ENCODE measurements at regions not wholly inside any gene's neighbourhood (a gene's known extent, or its start where the extent isn't known, plus 50 kb on each side); places are given as distances from the start of the nearest gene placed in this dataset.

DNA sequence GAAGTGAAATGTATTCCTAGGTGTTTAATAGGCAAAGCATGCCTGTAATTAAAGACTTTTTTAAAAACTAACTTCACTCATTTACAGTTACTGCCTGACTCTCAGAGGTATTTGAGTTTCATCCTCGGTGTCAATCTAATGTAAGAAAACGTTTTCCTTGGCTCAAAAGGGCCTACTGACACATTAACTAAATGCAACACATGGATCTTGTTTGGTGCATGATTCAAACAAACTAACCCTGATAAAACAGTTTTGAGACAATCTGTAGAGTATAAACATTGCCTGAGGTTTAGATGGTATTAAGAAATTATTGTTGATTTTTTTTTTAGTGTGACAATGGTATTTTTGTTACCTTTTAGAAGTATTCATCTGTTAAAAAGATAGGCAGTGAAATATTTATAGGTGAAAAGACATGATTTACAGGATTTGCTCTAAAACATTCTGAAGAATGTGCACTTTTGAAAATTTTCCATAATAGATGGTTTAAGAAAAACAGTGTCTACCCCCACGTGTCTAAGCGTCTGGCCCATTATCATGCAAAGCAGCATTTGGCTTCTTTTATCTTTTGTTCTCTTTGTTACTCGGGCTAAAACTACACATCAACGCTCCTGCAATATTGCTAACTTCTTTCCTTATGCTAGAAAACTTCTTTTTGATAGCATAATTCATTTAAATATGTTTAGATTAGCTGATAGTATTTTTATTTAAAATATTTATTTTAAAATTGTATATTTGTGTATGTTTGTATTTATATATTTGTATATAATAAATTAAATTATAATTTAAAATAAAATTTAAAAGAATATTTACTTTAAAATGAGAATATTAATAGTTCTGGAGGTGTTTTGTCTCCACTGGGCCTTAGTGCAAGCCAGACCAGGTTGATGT is 160.2 kb upstream of the NDUFV2 start:
- ATAC-seq (no peak), DNase-seq (no peak)
- Histone ChIP-seq H3K9me3 (no peaks in the 10 kb centered on the region), H3K4me3 (no peak overlapping the region), H3K36me3 (ENCODE audit: low read depth) (no peaks in the 10 kb centered on the region), H3K4me1 (ENCODE audit: low read depth) (no peaks in the 10 kb centered on the region)
- intact Hi-C loops (cut with DNase I, micrococcal nuclease) = no loop called here
- TF ChIP-seq, protein P1, sequence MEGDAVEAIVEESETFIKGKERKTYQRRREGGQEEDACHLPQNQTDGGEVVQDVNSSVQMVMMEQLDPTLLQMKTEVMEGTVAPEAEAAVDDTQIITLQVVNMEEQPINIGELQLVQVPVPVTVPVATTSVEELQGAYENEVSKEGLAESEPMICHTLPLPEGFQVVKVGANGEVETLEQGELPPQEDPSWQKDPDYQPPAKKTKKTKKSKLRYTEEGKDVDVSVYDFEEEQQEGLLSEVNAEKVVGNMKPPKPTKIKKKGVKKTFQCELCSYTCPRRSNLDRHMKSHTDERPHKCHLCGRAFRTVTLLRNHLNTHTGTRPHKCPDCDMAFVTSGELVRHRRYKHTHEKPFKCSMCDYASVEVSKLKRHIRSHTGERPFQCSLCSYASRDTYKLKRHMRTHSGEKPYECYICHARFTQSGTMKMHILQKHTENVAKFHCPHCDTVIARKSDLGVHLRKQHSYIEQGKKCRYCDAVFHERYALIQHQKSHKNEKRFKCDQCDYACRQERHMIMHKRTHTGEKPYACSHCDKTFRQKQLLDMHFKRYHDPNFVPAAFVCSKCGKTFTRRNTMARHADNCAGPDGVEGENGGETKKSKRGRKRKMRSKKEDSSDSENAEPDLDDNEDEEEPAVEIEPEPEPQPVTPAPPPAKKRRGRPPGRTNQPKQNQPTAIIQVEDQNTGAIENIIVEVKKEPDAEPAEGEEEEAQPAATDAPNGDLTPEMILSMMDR (IDR thresholded peaks at IDR 0.05) = no peak

- no peaks in the 10 kb centered on the region for H3K9me3 ChIP-seq
- TF ChIP-seq, protein P1 (IDR thresholded peaks at IDR 0.05) = no peak
- no peak overlapping the region for H3K4me3 ChIP-seq
- no peaks in the 10 kb centered on the region for H3K4me1 ChIP-seq (ENCODE audit: low read depth)
- H3K36me3 ChIP-seq (ENCODE audit: low read depth) = no peaks in the 10 kb centered on the region
- no peak for DNase-seq
- intact Hi-C loops (cut with DNase I, micrococcal nuclease) = no loop called here
- ATAC-seq = no peak
Observed at GRCh38 chr18:8942909-8943545, 159.5 kb upstream of the NDUFV2 start.

DNA sequence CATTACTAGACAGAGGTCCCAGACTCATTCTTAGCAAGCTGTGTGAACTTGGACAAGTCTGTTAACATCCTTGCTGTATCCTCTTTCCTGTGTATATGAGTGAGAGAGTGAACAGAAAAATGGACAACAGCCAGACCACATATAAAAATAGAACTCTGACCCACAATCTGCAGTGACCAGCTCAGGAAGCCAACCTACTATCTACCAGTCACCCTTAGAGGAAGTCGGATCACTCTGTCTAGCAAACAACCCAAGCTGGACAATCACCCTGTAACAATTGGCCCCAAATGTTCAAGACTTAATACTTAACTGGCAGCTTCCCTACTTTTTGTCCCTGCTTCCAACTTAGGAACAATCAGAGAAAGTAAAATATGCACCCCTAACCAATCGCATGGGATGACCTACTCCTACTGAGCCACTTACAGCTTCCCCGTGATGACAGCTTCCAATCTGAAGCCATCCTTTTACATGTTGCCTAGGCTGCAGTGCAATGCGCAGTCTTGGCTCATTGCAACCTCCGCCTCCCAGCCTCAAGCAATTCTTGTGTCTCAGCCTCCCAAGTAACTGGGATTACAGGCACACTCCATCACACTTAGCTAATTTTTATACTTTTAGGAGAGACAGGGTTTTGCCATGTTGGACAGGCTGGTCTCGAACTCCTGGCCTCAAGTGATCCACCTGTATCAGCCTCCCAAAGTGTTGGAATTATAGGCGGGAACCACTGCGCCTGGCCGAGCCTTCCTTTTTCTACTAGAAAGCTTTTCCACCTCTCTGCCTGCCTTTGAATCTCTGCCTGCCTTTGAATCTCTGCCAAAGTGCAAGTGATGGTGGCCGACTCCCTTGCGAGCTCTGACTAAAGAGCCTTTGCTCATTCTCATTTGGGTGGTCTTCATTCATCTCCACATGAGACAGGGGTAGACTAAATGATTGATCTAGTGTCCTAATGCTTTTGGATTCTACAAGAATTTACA is 158.3 kb upstream of the NDUFV2 start:
- ATAC-seq = no peak

GRCh38 chr18:8944871-8945245 is 157.6 kb upstream of the NDUFV2 start:
- H3K4me1 ChIP-seq (ENCODE audit: low read depth) = no peaks in the 10 kb centered on the region
- ATAC-seq (no peak), DNase-seq (no peak)
- H3K9me3 ChIP-seq = no peaks in the 10 kb centered on the region
- TF ChIP-seq, protein P1 (IDR thresholded peaks at IDR 0.05) = no peak
- no peaks in the 10 kb centered on the region for H3K36me3 ChIP-seq (ENCODE audit: low read depth)
- intact Hi-C loops (cut with DNase I, micrococcal nuclease) = no loop called here
- no peak overlapping the region for H3K4me3 ChIP-seq

More for the DNA sequence above, 158.3 kb upstream of the NDUFV2 start:
- no peaks in the 10 kb centered on the region for H3K4me1 ChIP-seq (ENCODE audit: low read depth)
- no peak overlapping the region for H3K4me3 ChIP-seq
- no peaks in the 10 kb centered on the region for H3K9me3 ChIP-seq
- TF ChIP-seq, protein P1 (IDR thresholded peaks at IDR 0.05) = no peak
- no peak for DNase-seq
- no peaks in the 10 kb centered on the region for H3K36me3 ChIP-seq (ENCODE audit: low read depth)
- intact Hi-C loops (cut with DNase I, micrococcal nuclease) = no loop called here

GRCh38 chr18:8945514-8945913 is 157.0 kb upstream of the NDUFV2 start:
- Histone ChIP-seq H3K4me3 (no peak overlapping the region), H3K4me1 (ENCODE audit: low read depth) (no peaks in the 10 kb centered on the region), H3K9me3 (no peaks in the 10 kb centered on the region), H3K36me3 (ENCODE audit: low read depth) (no peaks in the 10 kb centered on the region)
- DNase-seq = no peak
- intact Hi-C loops (cut with DNase I, micrococcal nuclease) = no loop called here
- TF ChIP-seq, protein P1 (IDR thresholded peaks at IDR 0.05) = no peak
- ATAC-seq = no peak
